GM12878 (cell line): ENCODE measurements at regions not wholly inside any gene's neighbourhood (a gene's known extent, or its start where the extent isn't known, plus 50 kb on each side); places are given as distances from the start of the nearest gene placed in this dataset.

Source experiments
- ATAC-seq: fragments of 200-7000 bp; cut with Tn5 transposase; 3 replicates; pipeline ENCODE4 v1.9.1; 2020; ENCODE audit warnings: mild to moderate bottlenecking, moderate library complexity
- BruUV-seq: library from RNA; stranded (reverse); fragments of 400-500 nt; replicated peaks from 2 replicates; lab custom pipeline; 2021; lab: Mats Ljungman, UMichigan
- CTCF ChIA-PET: fragments of 300-600 bp; sonication (Branson Sonifier 250); formaldehyde crosslinking; extraction: SDS; loops from one replicate; lab custom pipeline; 2021; ENCODE audit warnings: inconsistent platforms; lab: Yijun Ruan, JAX
- POLR2A ChIA-PET: fragments of 350-600 bp; formaldehyde crosslinking; extraction: SDS; loops from one replicate; lab custom pipeline; 2021; ENCODE audit warnings: inconsistent platforms; lab: Charles Lee
- RAD21 ChIA-PET: fragments of 300-600 bp; sonication (Branson Sonifier 250); formaldehyde crosslinking; loops from one replicate; lab custom pipeline; 2023; ENCODE audit warnings: antibody characterized with exemption; ENCODE audit not compliant: unreplicated experiment; lab: Charles Lee
- SMC1A ChIA-PET: fragments of 300-600 bp; sonication (Branson Sonifier 250); formaldehyde crosslinking; loops from one replicate; lab custom pipeline; 2023; ENCODE audit not compliant: unreplicated experiment, uncharacterized antibody; lab: Charles Lee
- DNase-seq: peaks from one replicate; pipeline ENCODE4 v3.0.0-alpha.2; 2011; ENCODE audit warnings: low read depth, low spot score
- FAIRE-seq: peaks from 3 replicates; lab custom pipeline; 2011; peaks lifted over from hg19 to GRCh38; lab: Jason Lieb, UNC
- H2AFZ ChIP-seq: 2 replicates; pipeline ENCODE4 v1.6.0; 2011; ENCODE audit warnings: low read depth, low read length, control low read depth; ENCODE audit not compliant: control insufficient read depth
- H3K27ac ChIP-seq: 2 replicates; pipeline ENCODE4 v1.5.1; 2011; ENCODE audit warnings: control low read depth; ENCODE audit not compliant: control insufficient read depth, insufficient read depth
- H3K27me3 ChIP-seq, 2 experiments: replicated peaks in 1 of 2; 2 replicates each; pipeline versions ENCODE4 v1.6.0 to v1.6.1; 2011; ENCODE audit warnings: low read length in 1 of 2; ENCODE audit not compliant: control insufficient read depth in 2 of 2, insufficient read depth in 2 of 2
- H3K36me3 ChIP-seq, 2 experiments: 2 replicates each; pipeline ENCODE4 v1.5.1; 2011; ENCODE audit warnings: low read length in 1 of 2; ENCODE audit not compliant: control insufficient read depth in 2 of 2, insufficient read depth in 2 of 2
- H3K4me1 ChIP-seq: 2 replicates; pipeline ENCODE4 v1.6.1; 2011; ENCODE audit warnings: mild to moderate bottlenecking, low read length, moderate library complexity, mixed read lengths; ENCODE audit not compliant: control insufficient read depth, insufficient read depth
- H3K4me2 ChIP-seq: 2 replicates; pipeline ENCODE4 v1.6.0; 2011; ENCODE audit warnings: control low read depth; ENCODE audit not compliant: control insufficient read depth, insufficient read depth
- H3K4me3 ChIP-seq: fragments of 200-600 bp; sonication (generic); 2 replicates; pipeline ENCODE4 v1.5.1; 2016
- H3K79me2 ChIP-seq: 2 replicates; pipeline ENCODE4 v1.6.0; 2011; ENCODE audit warnings: low read length; ENCODE audit not compliant: control insufficient read depth, insufficient read depth
- H3K9ac ChIP-seq: 2 replicates; pipeline ENCODE4 v1.8.0; 2011; ENCODE audit warnings: low read length, control low read depth, mixed read lengths; ENCODE audit not compliant: control insufficient read depth, insufficient read depth
- H3K9me3 ChIP-seq: replicated peaks from 3 replicates; pipeline ENCODE4 v1.5.1; 2011; ENCODE audit warnings: mild to moderate bottlenecking, low read length; ENCODE audit not compliant: control insufficient read depth, insufficient read depth
- H4K20me1 ChIP-seq: 2 replicates; pipeline ENCODE4 v1.6.0; 2011; ENCODE audit not compliant: control insufficient read depth, insufficient read depth
- ASH2L ChIP-seq: fragments of 300-600, 200-600 bp; sonication (generic); IDR thresholded peaks from 2 replicates; pipeline ENCODE4 v1.6.1; 2017; ENCODE audit warnings: low read depth, mild to moderate bottlenecking, borderline replicate concordance
- BMI1 ChIP-seq: fragments of 450-650 bp; IDR thresholded peaks from 2 replicates; pipeline ENCODE4 v1.6.1; 2016; ENCODE audit warnings: mild to moderate bottlenecking, moderate library complexity, borderline replicate concordance
- ETV6 ChIP-seq, 2 experiments: fragments of 450-650 bp in 1 of 2; IDR thresholded peaks in 1 of 2; conservative IDR thresholded peaks in 1 of 2; 2 replicates each; pipeline ENCODE4 v1.6.1; 2014; ENCODE audit warnings: antibody characterized with exemption in 1 of 2, borderline replicate concordance in 1 of 2, low read depth in 1 of 2, mild to moderate bottlenecking in 1 of 2, moderate library complexity in 1 of 2
- GATAD2B ChIP-seq: fragments of 450-650 bp; conservative IDR thresholded peaks from 2 replicates; pipeline ENCODE4 v1.6.1; 2017; ENCODE audit warnings: low read depth, mild to moderate bottlenecking, moderate library complexity
- IKZF2 ChIP-seq, 2 experiments: fragments of 450-650 bp; IDR thresholded peaks; 2 replicates each; pipeline ENCODE4 v1.6.1; 2017; ENCODE audit warnings: mild to moderate bottlenecking in 2 of 2, moderate library complexity in 2 of 2
- KAT2A ChIP-seq: conservative IDR thresholded peaks from 2 replicates; pipeline ENCODE4 v1.6.1; 2011; ENCODE audit warnings: low read depth, low read length; ENCODE audit not compliant: control insufficient read depth
- NRF1 ChIP-seq: conservative IDR thresholded peaks from 2 replicates; pipeline ENCODE4 v1.6.1; 2011; ENCODE audit warnings: mild to moderate bottlenecking, low read depth, low read length, improper control_type of control experiment
- POLR2AphosphoS2 ChIP-seq: IDR thresholded peaks from 2 replicates; pipeline ENCODE4 v1.6.1; 2011; ENCODE audit warnings: low read depth, mild to moderate bottlenecking, low read length, improper control_type of control experiment, moderate library complexity
- RAD51 ChIP-seq: fragments of 450-650 bp; IDR thresholded peaks from 2 replicates; pipeline ENCODE4 v1.6.1; 2016; ENCODE audit warnings: moderate library complexity, mild to moderate bottlenecking, inconsistent platforms
- RCOR1 ChIP-seq: conservative IDR thresholded peaks from 2 replicates; pipeline ENCODE4 v1.6.1; 2012; ENCODE audit warnings: low read depth, low read length, improper control_type of control experiment
- SP1 ChIP-seq: IDR thresholded peaks from one replicate; pipeline ENCODE4 v1.6.1; 2011; ENCODE audit warnings: low read depth, low read length
- TAF1 ChIP-seq: IDR thresholded peaks from 2 replicates; pipeline ENCODE4 v1.6.1; 2011; ENCODE audit warnings: mild to moderate bottlenecking, low read depth, low read length, borderline replicate concordance
- TCF12 ChIP-seq: IDR thresholded peaks from 2 replicates; pipeline ENCODE4 v1.6.1; 2011; ENCODE audit warnings: low read depth, mild to moderate bottlenecking, low read length
- WGBS: methylation state at CpG from one replicate; pipeline ENCODE4 v1.1.6; 2016; ENCODE audit warnings: low lambda C conversion rate; ENCODE audit not compliant: insufficient replicate concordance, insufficient coverage; ENCODE audit errors: missing lambda C conversion rate; 5-methylcytosine and 5-hydroxymethylcytosine counted together
- in situ Hi-C: fragments of 300-500 bp; cut with MboI; formaldehyde crosslinking; loops from 9 replicates; pipeline ENCODE4 v1.14.3; 2018; ENCODE audit warnings: mixed read lengths
- intact Hi-C: fragments of 100-400 bp; cut with micrococcal nuclease; formaldehyde crosslinking; loops from one replicate; pipeline ENCODE4 v1.14.2; 2022; ENCODE audit not compliant: unreplicated experiment
- TF ChIP-seq, protein P1 (sequence below): fragments of 450-650 bp; IDR thresholded peaks from 2 replicates; pipeline ENCODE4 v1.6.1; 2014; ENCODE audit warnings: mild to moderate bottlenecking
- TF ChIP-seq, protein P2 (sequence below): fragments of 450-650 bp; IDR thresholded peaks from 2 replicates; pipeline ENCODE4 v1.6.1; 2018; ENCODE audit warnings: borderline replicate concordance, mild to moderate bottlenecking; ENCODE audit not compliant: partially characterized antibody
- TF ChIP-seq, protein P3 (sequence below): IDR thresholded peaks from 2 replicates; pipeline ENCODE4 v1.6.1; 2012; ENCODE audit warnings: low read depth, low read length, improper control_type of control experiment

GRCh38 chr14:32009221-32009975 is 67.7 kb upstream of the ARHGAP5 start:
- SMC1A ChIA-PET, result interaction anchor here (1.2 to 1.5 kb wide), 2 partner anchors 50 to 243 kb away, joined by 3 read pairs; no protein-coding TSS in a partner anchor
- no TSS peak for BruUV-seq
- H3K27ac ChIP-seq, result no peak overlapping the region
- no peak for TF ChIP-seq ASH2L
- TF ChIP-seq POLR2AphosphoS2, result no peak
- no peak for TF ChIP-seq RAD51
- no peak for TF ChIP-seq GATAD2B
- TF ChIP-seq, protein P1, sequence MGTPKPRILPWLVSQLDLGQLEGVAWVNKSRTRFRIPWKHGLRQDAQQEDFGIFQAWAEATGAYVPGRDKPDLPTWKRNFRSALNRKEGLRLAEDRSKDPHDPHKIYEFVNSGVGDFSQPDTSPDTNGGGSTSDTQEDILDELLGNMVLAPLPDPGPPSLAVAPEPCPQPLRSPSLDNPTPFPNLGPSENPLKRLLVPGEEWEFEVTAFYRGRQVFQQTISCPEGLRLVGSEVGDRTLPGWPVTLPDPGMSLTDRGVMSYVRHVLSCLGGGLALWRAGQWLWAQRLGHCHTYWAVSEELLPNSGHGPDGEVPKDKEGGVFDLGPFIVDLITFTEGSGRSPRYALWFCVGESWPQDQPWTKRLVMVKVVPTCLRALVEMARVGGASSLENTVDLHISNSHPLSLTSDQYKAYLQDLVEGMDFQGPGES, result no peak
- TF ChIP-seq, protein P2, sequence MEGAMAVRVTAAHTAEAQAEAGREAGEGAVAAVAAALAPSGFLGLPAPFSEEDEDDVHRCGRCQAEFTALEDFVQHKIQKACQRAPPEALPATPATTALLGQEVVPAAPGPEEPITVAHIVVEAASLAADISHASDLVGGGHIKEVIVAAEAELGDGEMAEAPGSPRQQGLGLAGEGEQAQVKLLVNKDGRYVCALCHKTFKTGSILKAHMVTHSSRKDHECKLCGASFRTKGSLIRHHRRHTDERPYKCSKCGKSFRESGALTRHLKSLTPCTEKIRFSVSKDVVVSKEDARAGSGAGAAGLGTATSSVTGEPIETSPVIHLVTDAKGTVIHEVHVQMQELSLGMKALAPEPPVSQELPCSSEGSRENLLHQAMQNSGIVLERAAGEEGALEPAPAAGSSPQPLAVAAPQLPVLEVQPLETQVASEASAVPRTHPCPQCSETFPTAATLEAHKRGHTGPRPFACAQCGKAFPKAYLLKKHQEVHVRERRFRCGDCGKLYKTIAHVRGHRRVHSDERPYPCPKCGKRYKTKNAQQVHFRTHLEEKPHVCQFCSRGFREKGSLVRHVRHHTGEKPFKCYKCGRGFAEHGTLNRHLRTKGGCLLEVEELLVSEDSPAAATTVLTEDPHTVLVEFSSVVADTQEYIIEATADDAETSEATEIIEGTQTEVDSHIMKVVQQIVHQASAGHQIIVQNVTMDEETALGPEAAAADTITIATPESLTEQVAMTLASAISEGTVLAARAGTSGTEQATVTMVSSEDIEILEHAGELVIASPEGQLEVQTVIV, result no peak
- TF ChIP-seq SP1, result no peak
- TF ChIP-seq KAT2A, result no peak
- TF ChIP-seq IKZF2 (IDR thresholded peaks at IDR 0.05), result no peak
- TF ChIP-seq ETV6 (conservative IDR thresholded peaks at IDR 0.05 in 1 of 2, IDR thresholded peaks at IDR 0.05 in 1 of 2; ENCODE audit: borderline replicate concordance in 1 of 2, low read depth in 1 of 2), result no peak
- no peak for TF ChIP-seq TAF1
- TF ChIP-seq, protein P3, sequence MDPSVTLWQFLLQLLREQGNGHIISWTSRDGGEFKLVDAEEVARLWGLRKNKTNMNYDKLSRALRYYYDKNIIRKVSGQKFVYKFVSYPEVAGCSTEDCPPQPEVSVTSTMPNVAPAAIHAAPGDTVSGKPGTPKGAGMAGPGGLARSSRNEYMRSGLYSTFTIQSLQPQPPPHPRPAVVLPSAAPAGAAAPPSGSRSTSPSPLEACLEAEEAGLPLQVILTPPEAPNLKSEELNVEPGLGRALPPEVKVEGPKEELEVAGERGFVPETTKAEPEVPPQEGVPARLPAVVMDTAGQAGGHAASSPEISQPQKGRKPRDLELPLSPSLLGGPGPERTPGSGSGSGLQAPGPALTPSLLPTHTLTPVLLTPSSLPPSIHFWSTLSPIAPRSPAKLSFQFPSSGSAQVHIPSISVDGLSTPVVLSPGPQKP, result no peak
- TF ChIP-seq RCOR1, result no peak
- TF ChIP-seq TCF12, result no peak
- no peak for TF ChIP-seq NRF1
- no peak for TF ChIP-seq BMI1
- TF ChIP-seq, all 136 proteins: peak for 0
- Histone ChIP-seq H3K9ac (no peak overlapping the region), H3K79me2 (no peaks in the 10 kb centered on the region), H3K27me3 (no peaks in the 10 kb centered on the region; a peak in 1 of 4 replicates), H3K4me2 (no peak overlapping the region), H3K4me1 (no peaks in the 10 kb centered on the region), H3K9me3 (no peaks in the 10 kb centered on the region), H4K20me1 (no peaks in the 10 kb centered on the region), H3K36me3 (no peaks in the 10 kb centered on the region), H3K4me3 (no peak overlapping the region), H2AFZ (no peak overlapping the region)
- ChIA-PET POLR2A (no interaction called here), RAD21 (no interaction called here), CTCF (interaction anchor here (0.6 to 2.8 kb wide), 2 partner anchors 84 to 245 kb away, joined by 3 to 12 read pairs; no protein-coding TSS in a partner anchor)
- intact Hi-C loops, result no loop called here
- no peak for ATAC-seq
- no peak for FAIRE-seq
- in situ Hi-C loops, result no loop called here
- WGBS, result 22% methylated on average over 5 of the region's 5 CpGs
- no peak for DNase-seq
